ENCODE measurements at regions not wholly inside any gene's neighbourhood (a gene's known extent, or its start where the extent isn't known, plus 50 kb on each side); places are given as distances from the start of the nearest gene placed in this dataset.

DNA sequence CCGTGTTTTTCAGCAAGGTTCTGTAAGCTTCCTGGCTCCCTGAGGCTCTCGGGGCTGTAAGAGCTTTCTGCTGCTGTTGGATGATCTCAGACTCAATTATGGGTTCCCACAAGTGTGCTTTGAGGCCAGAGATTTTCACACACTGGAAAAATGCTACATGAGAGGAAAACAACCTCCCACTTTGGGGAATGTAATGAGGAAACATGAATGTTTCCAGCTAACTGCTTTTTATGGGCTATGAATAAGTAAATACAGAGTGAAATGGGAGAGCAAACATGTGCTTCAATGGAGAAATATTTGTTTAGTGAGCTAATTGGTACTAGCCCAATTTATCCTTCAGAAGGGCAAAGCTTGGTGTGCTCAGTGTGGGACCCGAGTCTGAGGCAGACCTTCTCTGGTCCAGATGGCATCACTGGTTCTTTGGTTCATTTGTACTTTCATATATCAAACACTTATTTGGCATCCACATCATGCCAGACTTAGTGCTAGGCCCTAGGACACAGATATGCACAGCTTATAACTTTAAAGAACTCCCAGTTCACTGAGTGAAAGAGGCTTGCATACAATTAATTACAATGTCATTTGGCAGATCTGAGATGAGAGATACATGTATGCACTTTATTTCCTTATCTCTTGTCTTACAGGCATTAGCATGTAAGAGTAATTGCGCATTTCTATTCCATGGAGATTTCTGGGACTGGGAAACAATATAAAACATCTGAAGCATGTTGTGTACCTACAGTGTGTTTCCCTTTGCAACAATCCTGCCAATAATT is 248.8 kb downstream of the RDH14 start:
- Mint-ChIP-seq H3K36me3 (ENCODE audit: low read depth) (no peaks in the 10 kb centered on the region), H3K4me3 (no peak overlapping the region), H3K9me3 (no peaks in the 10 kb centered on the region), H3K4me1 (ENCODE audit: low read depth) (no peaks in the 10 kb centered on the region), H3K27ac (no peak overlapping the region), H3K27me3 (ENCODE audit: low read depth) (no peaks in the 10 kb centered on the region)

DNA sequence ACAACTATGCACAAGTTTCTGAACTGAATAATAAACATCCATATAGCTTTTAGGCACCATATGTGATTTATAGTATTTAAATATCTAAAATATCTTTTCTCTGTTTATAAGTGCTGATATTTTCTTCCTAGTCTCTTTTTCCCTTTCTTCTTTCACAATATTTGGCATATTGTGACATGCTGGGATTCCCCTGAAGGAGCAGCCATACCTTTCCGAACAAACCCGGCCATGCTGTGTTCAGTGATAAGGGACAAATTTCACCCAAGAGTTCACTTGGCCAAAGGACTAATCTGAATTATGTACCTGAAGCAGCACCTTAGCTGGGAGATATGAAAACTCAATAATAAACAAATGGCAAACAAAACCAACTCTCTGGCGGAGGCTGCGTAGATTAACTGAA is 250.8 kb downstream of the RDH14 start:
- Mint-ChIP-seq H3K27ac (no peak overlapping the region), H3K9me3 (no peaks in the 10 kb centered on the region), H3K4me3 (no peak overlapping the region), H3K4me1 (ENCODE audit: low read depth) (no peaks in the 10 kb centered on the region), H3K27me3 (ENCODE audit: low read depth) (no peaks in the 10 kb centered on the region), H3K36me3 (ENCODE audit: low read depth) (no peaks in the 10 kb centered on the region)

DNA sequence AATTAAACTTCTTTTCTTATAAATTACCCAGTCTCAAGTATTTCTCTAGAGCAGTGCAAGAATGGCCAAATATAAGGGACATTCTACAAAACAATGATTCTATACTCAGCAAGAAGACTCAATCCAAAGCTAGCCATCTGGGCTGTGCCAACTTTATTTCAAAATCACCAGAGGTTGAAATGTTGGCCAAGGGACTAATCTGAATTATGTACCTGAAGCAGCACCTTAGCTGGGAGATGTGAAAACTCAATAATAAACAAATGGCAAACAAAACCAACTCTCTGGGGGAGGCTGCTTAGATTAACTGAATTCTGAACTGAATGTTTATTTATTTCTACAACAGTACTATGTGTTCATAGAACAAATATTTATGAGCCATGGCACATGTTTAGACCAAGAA is 251.3 kb downstream of the RDH14 start:
- H3K36me3 Mint-ChIP-seq (ENCODE audit: low read depth) = no peaks in the 10 kb centered on the region
- H3K4me3 Mint-ChIP-seq = no peak overlapping the region
- no peaks in the 10 kb centered on the region for H3K9me3 Mint-ChIP-seq
- no peaks in the 10 kb centered on the region for H3K4me1 Mint-ChIP-seq (ENCODE audit: low read depth)
- no peak overlapping the region for H3K27ac Mint-ChIP-seq
- no peaks in the 10 kb centered on the region for H3K27me3 Mint-ChIP-seq (ENCODE audit: low read depth)

DNA sequence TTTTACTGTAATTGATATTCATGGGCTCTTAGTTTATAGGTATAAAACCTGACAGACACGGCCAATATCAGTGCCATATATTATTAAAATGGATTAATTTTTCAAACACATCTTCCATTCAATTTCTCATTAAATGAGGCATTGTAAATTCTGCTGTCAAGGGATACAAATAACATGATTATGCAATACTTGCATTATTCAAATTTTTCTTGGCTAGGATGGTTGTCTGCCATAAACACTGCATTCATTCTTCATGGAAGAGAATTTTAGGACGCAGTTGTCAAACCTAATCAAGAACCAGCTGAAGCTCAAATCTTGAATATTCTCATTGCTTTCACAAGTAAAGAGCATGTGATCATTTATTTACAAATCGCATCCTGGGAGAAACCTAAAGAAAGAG is 255.6 kb downstream of the RDH14 start:
- no peaks in the 10 kb centered on the region for H3K27me3 Mint-ChIP-seq (ENCODE audit: low read depth)
- H3K27ac Mint-ChIP-seq = no peak overlapping the region
- no peaks in the 10 kb centered on the region for H3K36me3 Mint-ChIP-seq (ENCODE audit: low read depth)
- no peak overlapping the region for H3K4me3 Mint-ChIP-seq
- no peaks in the 10 kb centered on the region for H3K9me3 Mint-ChIP-seq
- no peaks in the 10 kb centered on the region for H3K4me1 Mint-ChIP-seq (ENCODE audit: low read depth)

DNA sequence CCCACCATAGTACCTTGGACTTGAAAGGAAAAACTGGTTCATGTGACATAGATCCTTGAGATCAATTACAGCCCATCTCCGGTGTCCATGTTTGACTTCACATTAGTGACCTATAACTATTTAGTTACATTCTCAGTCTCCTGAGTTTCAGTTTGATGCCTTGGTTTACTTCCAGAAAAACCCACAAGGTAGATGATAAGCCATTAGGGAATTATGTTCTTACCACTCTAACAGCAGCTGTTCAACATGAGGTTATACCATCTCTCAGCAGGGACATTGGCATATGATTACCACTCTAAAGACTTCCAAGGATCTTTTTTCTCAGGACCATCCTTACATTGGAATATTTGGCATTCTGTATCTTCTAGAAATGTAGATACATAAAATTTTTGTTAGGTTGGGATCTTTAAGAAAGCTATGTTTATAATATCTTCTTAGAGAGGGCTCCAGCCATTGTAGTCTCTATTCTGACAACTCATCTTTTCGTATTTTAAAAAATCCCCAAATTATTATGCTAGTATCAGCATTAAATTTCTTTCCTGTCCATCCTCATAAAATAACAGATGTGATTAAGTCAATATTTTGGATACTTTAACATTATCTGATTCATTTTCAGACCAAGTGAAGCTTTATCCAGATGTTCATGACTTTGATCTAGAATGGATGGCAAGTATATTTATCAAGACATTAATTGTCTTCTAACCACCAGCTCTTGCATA is 258.9 kb downstream of the RDH14 start:
- no peaks in the 10 kb centered on the region for H3K4me1 Mint-ChIP-seq (ENCODE audit: low read depth)
- no peaks in the 10 kb centered on the region for H3K36me3 Mint-ChIP-seq (ENCODE audit: low read depth)
- no peaks in the 10 kb centered on the region for H3K27me3 Mint-ChIP-seq (ENCODE audit: low read depth)
- H3K9me3 Mint-ChIP-seq = no peaks in the 10 kb centered on the region
- H3K4me3 Mint-ChIP-seq = no peak overlapping the region
- H3K27ac Mint-ChIP-seq = no peak overlapping the region

DNA sequence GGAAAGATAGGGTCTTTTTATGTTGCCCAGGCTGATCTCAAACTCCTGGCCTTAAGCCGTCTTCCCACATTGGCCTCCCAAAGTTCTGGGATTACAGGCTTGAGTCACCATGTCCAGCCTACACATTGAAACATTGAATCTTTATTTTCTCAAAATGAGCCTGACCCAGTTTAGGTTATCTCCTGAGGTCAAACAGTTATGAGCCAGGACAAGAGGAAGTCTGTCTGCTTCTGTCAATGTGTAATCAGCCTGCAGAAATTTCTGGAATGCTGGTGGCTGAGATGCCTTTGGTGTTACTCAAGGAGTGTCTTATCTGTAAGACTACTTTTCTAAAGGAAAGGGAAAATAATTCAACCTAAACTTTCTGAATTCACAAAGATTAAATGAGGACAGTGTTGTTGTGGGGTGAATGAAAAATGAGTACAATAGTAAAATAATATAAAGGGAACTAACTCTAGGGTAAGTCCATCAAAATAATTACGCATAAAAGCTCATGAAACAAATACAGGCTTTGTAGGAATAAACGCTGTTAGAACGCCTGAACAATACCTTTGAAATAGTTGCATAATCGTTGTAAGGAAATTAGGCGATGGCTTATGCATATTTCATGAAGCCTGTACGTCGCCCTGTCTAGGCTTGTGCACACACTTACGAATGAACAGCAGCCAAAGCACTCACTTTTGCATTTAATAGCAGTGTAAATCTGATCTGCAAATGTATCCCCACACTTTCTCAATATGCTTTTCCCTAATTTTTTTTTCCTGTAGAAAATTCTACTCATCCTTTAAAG is 260.8 kb downstream of the RDH14 start:
- Mint-ChIP-seq H3K4me3 (no peak overlapping the region), H3K36me3 (ENCODE audit: low read depth) (no peaks in the 10 kb centered on the region), H3K27me3 (ENCODE audit: low read depth) (no peaks in the 10 kb centered on the region), H3K9me3 (no peaks in the 10 kb centered on the region), H3K27ac (no peak overlapping the region), H3K4me1 (ENCODE audit: low read depth) (no peaks in the 10 kb centered on the region)

DNA sequence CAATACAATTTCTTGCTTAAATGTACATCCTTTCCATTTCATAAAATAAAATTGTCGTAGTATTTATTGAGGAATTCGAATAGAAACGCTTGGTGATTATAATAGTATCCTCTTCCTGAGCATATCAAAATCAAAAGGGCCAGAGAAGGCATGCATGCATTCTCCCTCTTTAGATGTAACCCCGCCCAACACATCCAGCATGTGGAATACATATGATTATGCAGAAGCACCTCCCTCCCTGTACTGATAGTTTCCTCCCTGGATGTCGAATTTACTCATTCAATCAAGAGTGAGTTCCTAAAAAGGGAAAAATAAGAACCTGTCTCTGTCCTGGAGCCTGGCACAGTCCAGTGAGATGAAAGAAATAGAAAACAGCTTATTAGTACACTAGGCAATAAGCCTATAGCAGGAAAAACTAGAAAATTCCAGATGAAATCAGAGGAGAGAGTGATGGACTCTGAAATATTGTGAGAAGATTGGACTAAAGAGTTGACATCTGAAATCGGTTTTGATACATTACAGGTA is 262.9 kb downstream of the RDH14 start:
- H3K9me3 Mint-ChIP-seq = no peaks in the 10 kb centered on the region

DNA sequence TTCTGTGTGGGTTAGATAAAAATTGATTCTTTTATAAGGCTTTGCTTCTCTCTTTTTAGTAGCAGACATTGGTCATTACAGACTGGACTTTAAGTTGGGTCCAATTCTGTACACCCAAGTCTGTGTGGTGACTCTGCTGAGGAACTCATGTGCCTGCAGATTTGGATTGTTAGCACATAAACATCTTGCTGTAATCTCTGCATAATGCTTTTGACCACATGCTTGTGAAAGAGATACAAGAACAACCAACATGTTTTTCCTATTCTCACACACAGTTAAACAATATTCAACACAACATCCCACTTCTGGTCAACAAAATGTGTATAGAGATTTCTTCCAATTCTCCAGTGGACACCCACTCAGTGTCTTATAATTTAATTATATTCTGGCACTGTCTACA is 270.1 kb downstream of the RDH14 start:
- no peak overlapping the region for H3K4me3 Mint-ChIP-seq
- H3K36me3 Mint-ChIP-seq (ENCODE audit: low read depth) = no peaks in the 10 kb centered on the region
- no peaks in the 10 kb centered on the region for H3K9me3 Mint-ChIP-seq
- H3K27ac Mint-ChIP-seq = no peak overlapping the region
- no peaks in the 10 kb centered on the region for H3K4me1 Mint-ChIP-seq (ENCODE audit: low read depth)
- H3K27me3 Mint-ChIP-seq (ENCODE audit: low read depth) = no peaks in the 10 kb centered on the region

More for the DNA sequence above, 262.9 kb downstream of the RDH14 start:
- H3K36me3 Mint-ChIP-seq (ENCODE audit: low read depth) = no peaks in the 10 kb centered on the region
- H3K4me3 Mint-ChIP-seq = no peak overlapping the region
- no peak overlapping the region for H3K27ac Mint-ChIP-seq
- H3K27me3 Mint-ChIP-seq (ENCODE audit: low read depth) = no peaks in the 10 kb centered on the region
- H3K4me1 Mint-ChIP-seq (ENCODE audit: low read depth) = no peaks in the 10 kb centered on the region

DNA sequence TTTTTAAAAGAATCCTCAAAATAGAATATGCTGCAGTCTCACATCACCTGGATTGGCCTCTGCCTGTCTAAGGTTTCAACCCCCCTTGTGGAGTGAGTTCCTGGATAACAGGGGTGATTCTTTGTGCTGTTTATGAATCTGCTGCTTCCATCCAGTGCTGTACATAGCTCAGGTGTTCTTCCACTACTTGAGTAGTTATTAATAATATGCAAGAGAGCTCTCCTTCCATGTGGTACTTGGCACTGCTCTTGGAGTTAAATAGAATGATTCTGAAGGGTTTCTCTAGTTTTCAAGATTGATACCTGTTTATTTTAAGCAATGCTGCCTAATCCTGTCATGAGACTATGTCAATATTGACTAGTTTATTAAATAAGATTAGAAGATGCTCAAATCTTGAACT is 273.6 kb downstream of the RDH14 start:
- Mint-ChIP-seq H3K4me1 (ENCODE audit: low read depth) (no peaks in the 10 kb centered on the region), H3K27ac (no peak overlapping the region), H3K9me3 (no peaks in the 10 kb centered on the region), H3K27me3 (ENCODE audit: low read depth) (no peaks in the 10 kb centered on the region), H3K36me3 (ENCODE audit: low read depth) (no peaks in the 10 kb centered on the region), H3K4me3 (no peak overlapping the region)

DNA sequence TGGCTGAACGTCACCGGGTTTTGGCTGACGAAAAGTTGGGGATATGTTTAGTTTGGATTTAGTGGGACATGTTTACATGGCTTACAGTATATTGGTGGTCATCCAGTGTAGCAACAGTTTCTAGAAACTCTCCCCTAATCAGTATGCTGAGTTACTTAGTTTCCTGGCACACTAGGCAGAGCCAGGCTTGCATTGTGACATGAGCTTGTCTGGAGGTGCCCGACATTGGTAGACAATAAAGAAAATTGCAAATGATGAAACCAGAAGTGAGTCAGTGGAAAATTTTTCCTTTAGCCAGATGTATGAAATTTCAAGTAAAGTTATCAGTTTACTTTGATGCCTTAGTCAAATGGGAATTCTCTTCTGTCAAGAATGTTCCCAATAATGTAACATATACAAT is 276.1 kb downstream of the RDH14 start:
- H3K4me3 Mint-ChIP-seq = no peak overlapping the region
- no peaks in the 10 kb centered on the region for H3K27me3 Mint-ChIP-seq (ENCODE audit: low read depth)
- no peaks in the 10 kb centered on the region for H3K36me3 Mint-ChIP-seq (ENCODE audit: low read depth)
- H3K4me1 Mint-ChIP-seq (ENCODE audit: low read depth) = no peaks in the 10 kb centered on the region
- H3K9me3 Mint-ChIP-seq = no peaks in the 10 kb centered on the region
- no peak overlapping the region for H3K27ac Mint-ChIP-seq

DNA sequence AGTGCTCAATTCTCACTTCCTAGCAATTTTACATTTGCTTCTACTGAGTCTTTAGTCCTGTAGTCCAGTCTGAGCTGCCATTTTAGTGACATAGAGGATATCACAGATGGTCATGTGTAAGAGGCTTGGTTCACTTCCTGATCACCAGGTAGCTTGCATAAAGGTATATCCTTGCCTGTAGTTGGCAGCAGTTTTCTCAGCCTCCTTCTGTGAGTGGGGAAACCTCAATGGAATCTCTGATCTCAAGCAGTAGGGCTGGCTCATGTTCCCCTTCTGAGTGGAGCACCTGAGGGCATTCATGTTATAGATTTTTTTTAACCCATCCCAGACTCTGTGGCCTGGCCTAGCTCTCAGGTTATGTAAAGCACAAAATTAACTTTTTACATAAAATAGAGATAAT is 278.4 kb downstream of the RDH14 start:
- H3K4me3 Mint-ChIP-seq = no peak overlapping the region
- H3K27ac Mint-ChIP-seq = no peak overlapping the region
- no peaks in the 10 kb centered on the region for H3K27me3 Mint-ChIP-seq (ENCODE audit: low read depth)
- no peaks in the 10 kb centered on the region for H3K36me3 Mint-ChIP-seq (ENCODE audit: low read depth)
- H3K4me1 Mint-ChIP-seq (ENCODE audit: low read depth) = no peaks in the 10 kb centered on the region
- H3K9me3 Mint-ChIP-seq = no peaks in the 10 kb centered on the region

DNA sequence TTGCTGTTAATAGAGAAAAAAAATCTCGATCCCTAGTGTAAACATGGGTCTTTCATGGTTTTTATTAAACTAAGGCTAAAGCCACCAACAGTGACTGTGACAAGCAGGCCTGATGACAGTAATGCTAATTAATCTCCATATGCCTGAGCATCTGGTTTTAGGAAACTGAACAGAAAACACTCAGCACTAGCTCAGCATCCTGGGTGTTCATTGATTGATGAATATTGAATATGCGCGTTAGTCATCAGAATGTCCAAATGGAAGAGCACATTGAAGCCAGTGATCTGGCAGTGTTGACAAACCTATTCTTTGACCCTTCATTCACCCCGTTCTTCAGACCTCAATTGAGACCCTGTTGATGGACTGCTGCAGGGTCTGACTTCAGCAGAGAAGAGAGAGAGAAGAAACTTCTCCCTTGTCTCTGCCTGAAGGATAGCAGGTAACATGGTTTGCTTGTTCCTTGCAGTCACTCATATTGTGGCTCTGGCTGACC is 283.8 kb downstream of the RDH14 start:
- Mint-ChIP-seq H3K36me3 (ENCODE audit: low read depth) (no peaks in the 10 kb centered on the region), H3K4me1 (ENCODE audit: low read depth) (no peaks in the 10 kb centered on the region), H3K4me3 (no peak overlapping the region), H3K27me3 (ENCODE audit: low read depth) (no peaks in the 10 kb centered on the region), H3K27ac (no peak overlapping the region), H3K9me3 (no peaks in the 10 kb centered on the region)

DNA sequence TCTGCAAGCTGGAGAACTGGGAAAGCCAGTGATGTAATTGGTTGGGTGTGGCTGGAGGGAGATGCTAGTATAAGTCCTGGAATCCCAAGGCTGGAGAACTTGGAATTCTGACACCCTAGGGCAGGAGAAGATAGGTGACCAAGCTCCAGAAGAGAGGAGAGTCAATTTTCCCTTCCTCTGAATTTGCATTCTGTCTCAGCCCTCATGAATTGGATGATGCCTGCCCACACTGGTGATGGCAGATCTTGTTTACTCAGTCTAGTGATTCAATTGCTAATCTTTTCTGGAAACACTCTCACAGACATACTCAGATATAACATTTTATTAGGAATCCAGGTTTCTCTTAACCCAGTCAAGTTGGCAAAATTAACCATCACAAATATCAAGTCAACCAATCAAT is 287.2 kb downstream of the RDH14 start:
- Mint-ChIP-seq H3K4me1 (ENCODE audit: low read depth) (no peaks in the 10 kb centered on the region), H3K36me3 (ENCODE audit: low read depth) (no peaks in the 10 kb centered on the region), H3K4me3 (no peak overlapping the region), H3K9me3 (no peaks in the 10 kb centered on the region), H3K27me3 (ENCODE audit: low read depth) (no peaks in the 10 kb centered on the region), H3K27ac (no peak overlapping the region)

DNA sequence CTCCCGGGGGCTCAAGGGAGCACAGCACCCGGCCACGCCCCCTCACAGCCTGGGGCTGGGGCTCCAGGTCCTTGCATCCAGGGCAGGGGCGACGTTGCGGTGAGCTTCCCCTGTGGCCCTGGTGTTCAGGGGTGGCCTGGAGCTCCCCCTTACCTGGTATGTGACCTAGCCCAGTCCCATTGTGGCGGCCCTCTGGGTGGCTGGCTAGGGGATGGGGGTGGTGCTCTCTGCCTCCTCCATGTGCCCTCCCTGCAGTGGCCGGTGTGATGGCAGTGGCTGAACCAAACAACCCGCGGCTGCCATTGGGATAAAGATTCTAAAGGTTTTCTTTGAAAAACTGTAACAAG is 288.3 kb downstream of the RDH14 start:
- no peaks in the 10 kb centered on the region for H3K27me3 Mint-ChIP-seq (ENCODE audit: low read depth)
- no peak overlapping the region for H3K4me3 Mint-ChIP-seq
- no peak overlapping the region for H3K27ac Mint-ChIP-seq
- no peaks in the 10 kb centered on the region for H3K4me1 Mint-ChIP-seq (ENCODE audit: low read depth)
- H3K9me3 Mint-ChIP-seq = no peaks in the 10 kb centered on the region
- no peaks in the 10 kb centered on the region for H3K36me3 Mint-ChIP-seq (ENCODE audit: low read depth)

Measured in T-helper 1 cell treated with Interleukin-12 subunit alpha and Interleukin-12 subunit beta and Interleukin-4 antibody, amounts not matched to agents 30 μg/mL and 1 μg/mL, for 36 hours (primary cell).